ENCODE measurements at regions not wholly inside any gene's neighbourhood (a gene's known extent, or its start where the extent isn't known, plus 50 kb on each side); places are given as distances from the start of the nearest gene placed in this dataset.

DNA sequence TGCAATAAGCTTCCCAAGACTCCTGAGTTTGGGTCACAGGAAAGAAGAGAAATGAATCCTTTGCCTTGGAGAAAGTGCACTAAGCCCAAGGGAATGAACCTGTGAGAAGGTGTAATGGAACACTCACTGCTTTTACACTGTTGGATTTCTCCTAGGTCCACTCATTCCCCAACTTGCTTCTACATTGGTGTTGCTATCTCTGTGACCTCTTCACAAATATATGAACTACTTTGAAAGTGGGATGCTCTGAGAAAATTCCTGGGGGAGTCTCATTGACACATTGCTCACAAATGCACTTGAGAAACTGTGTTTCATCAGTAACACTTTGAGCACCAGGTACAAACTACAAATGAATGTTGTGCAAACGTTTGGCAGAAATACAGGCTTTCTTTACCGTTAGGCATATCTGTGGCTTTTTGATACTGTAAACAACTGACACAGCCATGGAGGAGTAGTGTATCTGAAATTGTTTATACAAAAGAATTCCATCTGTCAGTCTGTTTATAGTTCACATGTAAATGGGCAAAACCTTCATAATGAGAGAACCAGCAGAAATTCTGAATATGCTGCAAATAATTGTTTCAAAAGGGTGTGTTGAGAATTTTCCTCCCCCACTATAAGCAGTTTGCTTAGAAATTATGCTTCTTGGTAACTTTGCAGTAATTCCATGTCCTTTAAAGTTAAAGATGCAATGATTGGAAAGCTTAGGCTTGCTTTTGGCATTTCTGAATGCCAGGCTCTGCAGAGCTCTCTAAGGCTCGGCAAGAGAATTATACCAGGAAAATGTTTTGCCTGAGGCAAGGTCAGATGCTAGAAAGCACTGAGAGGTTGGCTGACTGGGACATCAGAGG lies 348.5 kb upstream of the DDHD1 start:
- no peaks in the 10 kb centered on the region for H3K4me1 ChIP-seq
- H3K27me3 ChIP-seq: no peaks in the 10 kb centered on the region
- H3K9me3 ChIP-seq: peaks cover 0 to 13% (median 0%) of the 10 kb centered on the region in 4 donors
- H3K36me3 ChIP-seq: no peaks in the 10 kb centered on the region
- WGBS, 2 donors: 39 to 50% methylated on average over 3 of the region's 3 CpGs
- no peak overlapping the region for H3K27ac ChIP-seq
- H3K4me3 ChIP-seq: no peak overlapping the region
- no peak for DNase-seq (ENCODE audit: low spot score in 2 of 2)
- TF ChIP-seq, protein P1, sequence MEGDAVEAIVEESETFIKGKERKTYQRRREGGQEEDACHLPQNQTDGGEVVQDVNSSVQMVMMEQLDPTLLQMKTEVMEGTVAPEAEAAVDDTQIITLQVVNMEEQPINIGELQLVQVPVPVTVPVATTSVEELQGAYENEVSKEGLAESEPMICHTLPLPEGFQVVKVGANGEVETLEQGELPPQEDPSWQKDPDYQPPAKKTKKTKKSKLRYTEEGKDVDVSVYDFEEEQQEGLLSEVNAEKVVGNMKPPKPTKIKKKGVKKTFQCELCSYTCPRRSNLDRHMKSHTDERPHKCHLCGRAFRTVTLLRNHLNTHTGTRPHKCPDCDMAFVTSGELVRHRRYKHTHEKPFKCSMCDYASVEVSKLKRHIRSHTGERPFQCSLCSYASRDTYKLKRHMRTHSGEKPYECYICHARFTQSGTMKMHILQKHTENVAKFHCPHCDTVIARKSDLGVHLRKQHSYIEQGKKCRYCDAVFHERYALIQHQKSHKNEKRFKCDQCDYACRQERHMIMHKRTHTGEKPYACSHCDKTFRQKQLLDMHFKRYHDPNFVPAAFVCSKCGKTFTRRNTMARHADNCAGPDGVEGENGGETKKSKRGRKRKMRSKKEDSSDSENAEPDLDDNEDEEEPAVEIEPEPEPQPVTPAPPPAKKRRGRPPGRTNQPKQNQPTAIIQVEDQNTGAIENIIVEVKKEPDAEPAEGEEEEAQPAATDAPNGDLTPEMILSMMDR (IDR thresholded peaks at IDR 0.05): no peak
- TF ChIP-seq POLR2A (IDR thresholded peaks at IDR 0.05): no peak
- no peak for TF ChIP-seq EP300 (IDR thresholded peaks at IDR 0.05)

GRCh38 chr14:53500191-53500590 lies 347.1 kb upstream of the DDHD1 start:
- H3K9me3 ChIP-seq: peaks cover 0 to 13% (median 0%) of the 10 kb centered on the region in 4 donors
- H3K36me3 ChIP-seq: no peaks in the 10 kb centered on the region
- TF ChIP-seq, protein P1 (IDR thresholded peaks at IDR 0.05): no peak
- TF ChIP-seq EP300 (IDR thresholded peaks at IDR 0.05): no peak
- TF ChIP-seq POLR2A (IDR thresholded peaks at IDR 0.05): no peak
- no peak for DNase-seq (ENCODE audit: low spot score in 2 of 2)
- no peaks in the 10 kb centered on the region for H3K4me1 ChIP-seq
- no peaks in the 10 kb centered on the region for H3K27me3 ChIP-seq
- whole genome bisulfite sequencing, 2 donors: 47 to 96% methylated on average over 1 of the region's 1 CpG
- H3K4me3 ChIP-seq: no peak overlapping the region
- no peak overlapping the region for H3K27ac ChIP-seq

DNA sequence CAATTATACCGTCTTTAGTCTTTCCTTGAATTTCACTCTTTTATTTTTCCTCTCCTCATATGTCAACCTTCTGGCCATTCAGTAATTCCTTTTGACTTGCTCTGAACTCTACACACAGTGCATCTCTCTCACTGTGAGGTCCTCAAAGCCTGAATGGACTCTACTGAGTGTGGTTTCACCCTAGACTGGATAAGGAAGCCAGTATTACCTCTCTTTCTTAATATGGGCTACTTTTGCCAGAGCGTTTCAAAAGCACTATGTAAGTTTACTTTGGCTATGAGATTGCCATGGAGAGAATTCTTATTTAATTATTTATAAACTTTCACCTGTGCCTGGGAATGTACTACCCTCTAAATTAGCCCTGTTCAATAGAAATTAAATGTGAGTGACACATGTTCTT lies 343.5 kb upstream of the DDHD1 start:
- H3K27me3 ChIP-seq: no peaks in the 10 kb centered on the region
- no peak for DNase-seq (ENCODE audit: low spot score in 2 of 2)
- H3K27ac ChIP-seq: no peak overlapping the region
- H3K4me1 ChIP-seq: peaks cover 0 to 3% (median 0%) of the 10 kb centered on the region in 4 donors
- no peak for TF ChIP-seq POLR2A (IDR thresholded peaks at IDR 0.05)
- no peak for TF ChIP-seq EP300 (IDR thresholded peaks at IDR 0.05)
- TF ChIP-seq, protein P1 (IDR thresholded peaks at IDR 0.05): no peak
- H3K4me3 ChIP-seq: no peak overlapping the region
- H3K9me3 ChIP-seq: no peaks in the 10 kb centered on the region
- no peaks in the 10 kb centered on the region for H3K36me3 ChIP-seq
- 77 to 80% methylated on average over 2 of the region's 2 CpGs for WGBS, 2 donors

- no peak for TF ChIP-seq EP300 (IDR thresholded peaks at IDR 0.05)
- TF ChIP-seq POLR2A (IDR thresholded peaks at IDR 0.05): no peak
- TF ChIP-seq, protein P1 (IDR thresholded peaks at IDR 0.05): no peak
- 89 to 92% methylated on average over 9 of the region's 9 CpGs for WGBS, 2 donors
- Histone ChIP-seq H3K9me3 (no peaks in the 10 kb centered on the region), H3K4me1 (peaks cover 0 to 3% (median 0%) of the 10 kb centered on the region in 4 donors), H3K4me3 (no peak overlapping the region), H3K27ac (no peak overlapping the region), H3K36me3 (no peaks in the 10 kb centered on the region), H3K27me3 (no peaks in the 10 kb centered on the region)
- DNase-seq (ENCODE audit: low spot score in 2 of 2): no peak
Measured at GRCh38 chr14:53495846-53496343, 342.8 kb upstream of the DDHD1 start.

GRCh38 chr14:53494587-53494986 lies 341.5 kb upstream of the DDHD1 start:
- H3K4me1 ChIP-seq: peaks cover 0 to 3% (median 0%) of the 10 kb centered on the region in 4 donors
- no peaks in the 10 kb centered on the region for H3K27me3 ChIP-seq
- no peaks in the 10 kb centered on the region for H3K9me3 ChIP-seq
- H3K4me3 ChIP-seq: no peak overlapping the region
- WGBS, 2 donors: 74 to 81% methylated on average over 1 of the region's 1 CpG
- no peak for TF ChIP-seq EP300 (IDR thresholded peaks at IDR 0.05)
- TF ChIP-seq POLR2A (IDR thresholded peaks at IDR 0.05): no peak
- TF ChIP-seq, protein P1 (IDR thresholded peaks at IDR 0.05): no peak
- no peak for DNase-seq (ENCODE audit: low spot score in 2 of 2)
- H3K27ac ChIP-seq: no peak overlapping the region
- H3K36me3 ChIP-seq: no peaks in the 10 kb centered on the region
